Spinal cord (tissue), 9 donors: ENCODE measurements at regions not wholly inside any gene's neighbourhood (a gene's known extent, or its start where the extent isn't known, plus 50 kb on each side); places are given as distances from the start of the nearest gene placed in this dataset.
"Not testable (repeated sequence)": the region's sequence is repeated elsewhere in the genome, so short reads cannot be mapped to it uniquely, and the experiment has no call there.

Source experiments
- DNase-seq, 6 donors: peaks; one replicate each; pipeline versions ENCODE4 v3.0.0 to v3.0.0-alpha.2; 2013 to 2015; ENCODE audit warnings: low spot score in 6 of 6, low read depth in 4 of 6
- H3K27ac ChIP-seq: one replicate; pipeline ENCODE4 v1.5.1; 2013; ENCODE audit warnings: low read depth, low read length, control low read depth
- H3K27me3 ChIP-seq: one replicate; pipeline ENCODE4 v1.6.1; 2013; ENCODE audit warnings: low read length; ENCODE audit not compliant: control insufficient read depth, insufficient read depth
- H3K36me3 ChIP-seq: one replicate; pipeline ENCODE4 v1.6.1; 2013; ENCODE audit warnings: low read length; ENCODE audit not compliant: control insufficient read depth, insufficient read depth
- H3K4me1 ChIP-seq: one replicate; pipeline ENCODE4 v1.6.1; 2013; ENCODE audit warnings: low read length; ENCODE audit not compliant: control insufficient read depth, insufficient read depth
- H3K4me3 ChIP-seq: one replicate; pipeline ENCODE4 v1.5.1; 2013; ENCODE audit warnings: low read depth, low read length, control low read depth
- H3K9me3 ChIP-seq: one replicate; pipeline ENCODE4 v1.6.1; 2013; ENCODE audit warnings: low read length; ENCODE audit not compliant: control insufficient read depth, insufficient read depth
- WGBS: methylation state at CpG from one replicate; pipeline ENCODE4 v1.1.5; 2013; ENCODE audit warnings: missing lambda C conversion rate; ENCODE audit not compliant: insufficient coverage; 5-methylcytosine and 5-hydroxymethylcytosine counted together
- donor health status: healthy.

- no CpG with 5 or more reads among the region's 1 CpG for WGBS
- Histone ChIP-seq H3K4me3 (no peak overlapping the region), H3K4me1 (no peaks in the 10 kb centered on the region), H3K36me3 (no peaks in the 10 kb centered on the region), H3K27ac (no peak overlapping the region), H3K9me3 (no peaks in the 10 kb centered on the region), H3K27me3 (no peaks in the 10 kb centered on the region)
- DNase-seq = no peak
These were observed 251.8 kb upstream of the RASA1 start for GRCh38 chr5:87015901-87016300.

GRCh38 chr5:87020099-87020934 lies 247.4 kb upstream of the RASA1 start:
- peak in 2 of 6 donors; percentile 16 to 34 for DNase-seq
- no peaks in the 10 kb centered on the region for H3K9me3 ChIP-seq
- H3K36me3 ChIP-seq = no peaks in the 10 kb centered on the region
- H3K4me3 ChIP-seq = no peak overlapping the region
- WGBS = 34% methylated on average over 3 of the region's 4 CpGs
- no peaks in the 10 kb centered on the region for H3K27me3 ChIP-seq
- H3K4me1 ChIP-seq = no peaks in the 10 kb centered on the region
- H3K27ac ChIP-seq = no peak overlapping the region

- H3K27me3 ChIP-seq = no peaks in the 10 kb centered on the region
- DNase-seq = no peak
- H3K36me3 ChIP-seq = no peaks in the 10 kb centered on the region
- no peak overlapping the region for H3K27ac ChIP-seq
- H3K4me1 ChIP-seq = no peaks in the 10 kb centered on the region
- 59% methylated on average over 5 of the region's 6 CpGs for WGBS
- no peaks in the 10 kb centered on the region for H3K9me3 ChIP-seq
- H3K4me3 ChIP-seq = no peak overlapping the region
These were observed 245.3 kb upstream of the RASA1 start for GRCh38 chr5:87022415-87022814.

GRCh38 chr5:87027570-87027969 lies 240.1 kb upstream of the RASA1 start:
- no peaks in the 10 kb centered on the region for H3K27me3 ChIP-seq
- no peaks in the 10 kb centered on the region for H3K36me3 ChIP-seq
- H3K9me3 ChIP-seq = no peaks in the 10 kb centered on the region
- no peaks in the 10 kb centered on the region for H3K4me1 ChIP-seq
- WGBS = no CpG with 5 or more reads among the region's 1 CpG
- no peak for DNase-seq
- no peak overlapping the region for H3K4me3 ChIP-seq
- H3K27ac ChIP-seq = no peak overlapping the region

- no peaks in the 10 kb centered on the region for H3K27me3 ChIP-seq
- no peaks in the 10 kb centered on the region for H3K36me3 ChIP-seq
- no peaks in the 10 kb centered on the region for H3K9me3 ChIP-seq
- 86% methylated on average over 5 of the region's 7 CpGs for WGBS
- no peak overlapping the region for H3K27ac ChIP-seq
- no peak for DNase-seq
- H3K4me3 ChIP-seq = no peak overlapping the region
- H3K4me1 ChIP-seq = no peaks in the 10 kb centered on the region
These were observed 237.7 kb upstream of the RASA1 start for GRCh38 chr5:87029951-87030350.

- Histone ChIP-seq H3K36me3 (no peaks in the 10 kb centered on the region), H3K4me3 (no peak overlapping the region), H3K27ac (no peak overlapping the region), H3K27me3 (no peaks in the 10 kb centered on the region), H3K4me1 (no peaks in the 10 kb centered on the region), H3K9me3 (no peaks in the 10 kb centered on the region)
- no peak for DNase-seq
- 82% methylated on average over 6 of the region's 7 CpGs for WGBS
These were observed 237.0 kb upstream of the RASA1 start for GRCh38 chr5:87030699-87031098.

- H3K27me3 ChIP-seq = no peaks in the 10 kb centered on the region
- DNase-seq = no peak
- no CpG with 5 or more reads among the region's 2 CpGs for WGBS
These were observed 233.1 kb upstream of the RASA1 start for GRCh38 chr5:87034557-87034956.

GRCh38 chr5:87042554-87042953 lies 225.1 kb upstream of the RASA1 start:
- Histone ChIP-seq H3K36me3 (no peaks in the 10 kb centered on the region), H3K27ac (no peak overlapping the region), H3K9me3 (no peaks in the 10 kb centered on the region), H3K27me3 (no peaks in the 10 kb centered on the region), H3K4me1 (no peaks in the 10 kb centered on the region), H3K4me3 (no peak overlapping the region)
- WGBS = 91% methylated on average over 7 of the region's 7 CpGs
- no peak for DNase-seq

More at GRCh38 chr5:87034557-87034956, 233.1 kb upstream of the RASA1 start:
- Histone ChIP-seq H3K36me3 (no peaks in the 10 kb centered on the region), H3K4me1 (no peaks in the 10 kb centered on the region), H3K4me3 (no peak overlapping the region), H3K9me3 (no peaks in the 10 kb centered on the region), H3K27ac (no peak overlapping the region)

GRCh38 chr5:87048156-87048555 lies 219.5 kb upstream of the RASA1 start:
- DNase-seq = no peak
- no peaks in the 10 kb centered on the region for H3K36me3 ChIP-seq
- H3K27me3 ChIP-seq = no peaks in the 10 kb centered on the region
- no peak overlapping the region for H3K27ac ChIP-seq
- no peak overlapping the region for H3K4me3 ChIP-seq
- WGBS = no CpG with 5 or more reads among the region's 1 CpG
- no peaks in the 10 kb centered on the region for H3K4me1 ChIP-seq
- H3K9me3 ChIP-seq = peaks cover 2% of the 10 kb centered on the region

GRCh38 chr5:87049012-87049411 lies 218.7 kb upstream of the RASA1 start:
- not testable (repeated sequence) for H3K27me3 ChIP-seq, H3K36me3 ChIP-seq, H3K9me3 ChIP-seq, H3K27ac ChIP-seq, H3K4me1 ChIP-seq, H3K4me3 ChIP-seq, DNase-seq
- 80% methylated on average over 1 of the region's 6 CpGs for WGBS
